Karpas-422 (cell line): ENCODE measurements at regions not wholly inside any gene's neighbourhood (a gene's known extent, or its start where the extent isn't known, plus 50 kb on each side); places are given as distances from the start of the nearest gene placed in this dataset.

Experiments
- DNase-seq: peaks from one replicate; pipeline ENCODE4 v3.0.0-alpha.2; 2015
- H2AFZ ChIP-seq: fragments of 200-600 bp; sonication (generic); 2 replicates; pipeline ENCODE4 v1.6.1; 2014; ENCODE audit warnings: antibody characterized with exemption, low read length, mixed read lengths
- H3K27ac ChIP-seq: fragments of 200-600 bp; sonication (generic); 2 replicates; pipeline ENCODE4 v1.5.1; 2014; ENCODE audit warnings: mild to moderate bottlenecking, low read length, moderate library complexity
- H3K27me3 ChIP-seq: fragments of 200-600 bp; sonication (generic); 2 replicates; pipeline ENCODE4 v1.6.1; 2014; ENCODE audit warnings: low read length, mixed read lengths
- H3K36me3 ChIP-seq: fragments of 200-600 bp; sonication (generic); 2 replicates; pipeline ENCODE4 v1.6.1; 2014; ENCODE audit warnings: low read length, mixed read lengths; ENCODE audit not compliant: insufficient read depth
- H3K4me1 ChIP-seq: fragments of 200-600 bp; sonication (generic); 2 replicates; pipeline ENCODE4 v1.6.1; 2014; ENCODE audit warnings: mild to moderate bottlenecking, low read length, mixed read lengths
- H3K4me2 ChIP-seq: fragments of 200-600 bp; sonication (generic); 2 replicates; pipeline ENCODE4 v1.6.1; 2014; ENCODE audit warnings: low read length, low read depth, mild to moderate bottlenecking; ENCODE audit not compliant: poor library complexity, severe bottlenecking
- H3K4me3 ChIP-seq: fragments of 200-600 bp; sonication (generic); 2 replicates; pipeline ENCODE4 v1.5.1; 2014; ENCODE audit warnings: mild to moderate bottlenecking, antibody characterized with exemption, low read length, mixed read lengths
- H3K79me2 ChIP-seq: fragments of 200-600 bp; sonication (generic); 2 replicates; pipeline ENCODE4 v1.6.1; 2014; ENCODE audit warnings: mild to moderate bottlenecking, low read length, mixed read lengths
- H3K9ac ChIP-seq: fragments of 200-600 bp; sonication (generic); 2 replicates; pipeline ENCODE4 v1.6.0; 2014; ENCODE audit warnings: low read length
- H3K9me2 ChIP-seq: fragments of 200-600 bp; sonication (generic), shearing (Covaris generic); replicated peaks from 2 replicates; pipeline ENCODE4 v1.6.0; 2014; ENCODE audit warnings: mild to moderate bottlenecking, low read length, moderate library complexity; ENCODE audit not compliant: insufficient read depth
- H3K9me3 ChIP-seq: fragments of 300-700, 200-600 bp; sonication (generic); 2 replicates; pipeline ENCODE4 v1.6.1; 2014; ENCODE audit warnings: low read length, mixed read lengths
- H4K20me1 ChIP-seq: fragments of 200-600 bp; sonication (generic); 2 replicates; pipeline ENCODE4 v1.6.1; 2014; ENCODE audit warnings: mild to moderate bottlenecking, antibody characterized with exemption, low read length, low read depth; ENCODE audit not compliant: insufficient read depth

- no peak overlapping the region for H3K4me2 ChIP-seq
- no peaks in the 10 kb centered on the region for H3K79me2 ChIP-seq
- no peaks in the 10 kb centered on the region for H4K20me1 ChIP-seq
- no peaks in the 10 kb centered on the region for H3K4me1 ChIP-seq
- H3K4me3 ChIP-seq: no peak overlapping the region
- DNase-seq: no peak
- no peaks in the 10 kb centered on the region for H3K9me3 ChIP-seq
- H3K9me2 ChIP-seq: no peaks in the 10 kb centered on the region
- no peaks in the 10 kb centered on the region for H3K36me3 ChIP-seq
- no peak overlapping the region for H3K9ac ChIP-seq
- H2AFZ ChIP-seq: no peak overlapping the region
- H3K27ac ChIP-seq: no peak overlapping the region
- H3K27me3 ChIP-seq: no peaks in the 10 kb centered on the region
Measured at GRCh38 chr4:189505380-189505779, 435.3 kb upstream of the FRG1 start.

GRCh38 chr4:189506080-189506479 is 434.6 kb upstream of the FRG1 start:
- DNase-seq: no peak
- Histone ChIP-seq H3K36me3 (no peaks in the 10 kb centered on the region), H3K9me2 (no peaks in the 10 kb centered on the region), H3K4me2 (no peak overlapping the region), H3K27me3 (no peaks in the 10 kb centered on the region), H4K20me1 (no peaks in the 10 kb centered on the region), H3K9me3 (no peaks in the 10 kb centered on the region), H3K79me2 (no peaks in the 10 kb centered on the region), H3K4me3 (no peak overlapping the region), H3K27ac (no peak overlapping the region), H3K9ac (no peak overlapping the region), H3K4me1 (no peaks in the 10 kb centered on the region), H2AFZ (no peak overlapping the region)

DNA sequence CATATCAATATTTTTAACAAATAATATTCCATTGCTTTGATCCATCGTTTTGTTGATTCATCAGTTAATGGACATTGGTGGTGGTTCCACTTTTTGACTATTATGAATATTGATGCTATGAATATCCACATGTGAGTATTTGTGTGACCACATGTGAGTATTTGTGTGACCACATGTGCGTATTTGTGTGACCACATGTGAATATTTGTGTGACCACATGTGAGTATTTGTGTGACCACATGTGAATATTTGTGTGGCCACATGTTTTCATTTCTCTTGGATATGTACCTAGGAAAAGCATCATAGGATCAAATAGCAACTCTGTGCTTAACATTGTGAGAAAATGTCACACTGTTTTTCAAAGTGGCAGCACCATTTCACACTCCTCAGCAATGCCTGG is 433.6 kb upstream of the FRG1 start:
- H3K4me1 ChIP-seq: no peaks in the 10 kb centered on the region
- no peaks in the 10 kb centered on the region for H3K9me3 ChIP-seq
- no peaks in the 10 kb centered on the region for H4K20me1 ChIP-seq
- no peaks in the 10 kb centered on the region for H3K79me2 ChIP-seq
- H3K4me2 ChIP-seq: no peak overlapping the region
- no peak overlapping the region for H3K27ac ChIP-seq
- H3K27me3 ChIP-seq: no peaks in the 10 kb centered on the region
- no peak overlapping the region for H3K4me3 ChIP-seq
- no peak overlapping the region for H3K9ac ChIP-seq
- no peak for DNase-seq
- H3K36me3 ChIP-seq: no peaks in the 10 kb centered on the region
- no peaks in the 10 kb centered on the region for H3K9me2 ChIP-seq
- no peak overlapping the region for H2AFZ ChIP-seq

- no peaks in the 10 kb centered on the region for H4K20me1 ChIP-seq
- no peak overlapping the region for H2AFZ ChIP-seq
- H3K79me2 ChIP-seq: no peaks in the 10 kb centered on the region
Measured at GRCh38 chr4:189510601-189511000, 430.1 kb upstream of the FRG1 start.

DNA sequence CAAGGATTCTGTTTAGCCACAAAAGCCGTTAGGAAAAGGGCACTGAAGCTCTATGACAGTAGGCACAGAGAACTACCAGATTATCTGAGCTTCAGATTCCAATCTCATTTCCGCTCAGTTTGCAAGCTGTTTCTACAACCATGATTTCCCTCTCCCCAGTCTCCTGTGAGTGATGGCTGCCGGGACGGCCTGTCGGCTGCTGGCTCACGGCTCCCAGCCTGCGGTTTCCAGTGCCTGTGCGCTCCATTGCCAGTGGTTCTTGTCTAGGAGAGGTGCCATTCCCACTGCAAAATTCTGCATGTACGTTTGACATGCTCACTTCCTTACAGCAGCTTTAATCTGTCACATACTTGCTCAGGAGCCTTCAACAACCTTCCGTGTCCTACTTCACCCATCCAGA is 429.1 kb upstream of the FRG1 start:
- no peak for DNase-seq

More at GRCh38 chr4:189510601-189511000, 430.1 kb upstream of the FRG1 start:
- DNase-seq: no peak
- Histone ChIP-seq H3K4me3 (no peak overlapping the region), H3K27me3 (no peaks in the 10 kb centered on the region), H3K9me3 (no peaks in the 10 kb centered on the region), H3K36me3 (no peaks in the 10 kb centered on the region), H3K27ac (no peak overlapping the region), H3K4me1 (no peaks in the 10 kb centered on the region), H3K9ac (no peak overlapping the region), H3K9me2 (no peaks in the 10 kb centered on the region), H3K4me2 (no peak overlapping the region)

DNA sequence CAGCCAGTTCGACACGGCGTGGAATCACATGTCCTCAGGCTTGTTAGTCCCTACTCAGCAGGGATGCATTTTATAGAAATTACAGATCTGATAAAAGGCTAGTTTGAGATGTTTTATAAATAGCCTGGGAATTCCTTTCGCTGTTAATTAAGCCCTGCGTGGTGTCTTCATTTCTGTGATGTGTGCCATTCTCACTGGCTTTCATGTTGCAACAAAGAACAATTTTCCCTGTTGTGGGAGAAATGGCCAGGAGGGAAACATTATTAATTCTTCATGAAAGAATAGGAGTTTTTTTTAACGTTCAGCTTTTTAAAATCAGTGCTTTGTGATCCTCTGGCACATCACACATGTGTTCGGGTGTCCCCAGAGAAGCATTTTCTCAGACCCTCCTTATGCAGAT is 427.3 kb upstream of the FRG1 start:
- Histone ChIP-seq H4K20me1 (no peaks in the 10 kb centered on the region), H3K9me2 (no peaks in the 10 kb centered on the region), H3K4me2 (no peak overlapping the region), H3K36me3 (no peaks in the 10 kb centered on the region), H3K9ac (no peak overlapping the region), H3K27ac (no peak overlapping the region), H3K27me3 (no peaks in the 10 kb centered on the region), H3K79me2 (no peaks in the 10 kb centered on the region), H2AFZ (no peak overlapping the region), H3K4me1 (no peaks in the 10 kb centered on the region), H3K4me3 (no peak overlapping the region), H3K9me3 (no peaks in the 10 kb centered on the region)
- no peak for DNase-seq

More for the DNA sequence above, 429.1 kb upstream of the FRG1 start:
- H4K20me1 ChIP-seq: no peaks in the 10 kb centered on the region
- no peaks in the 10 kb centered on the region for H3K9me2 ChIP-seq
- H3K27me3 ChIP-seq: no peaks in the 10 kb centered on the region
- H3K4me3 ChIP-seq: no peak overlapping the region
- H3K27ac ChIP-seq: no peak overlapping the region
- H3K9ac ChIP-seq: no peak overlapping the region
- H2AFZ ChIP-seq: no peak overlapping the region
- H3K4me1 ChIP-seq: no peaks in the 10 kb centered on the region
- no peaks in the 10 kb centered on the region for H3K36me3 ChIP-seq
- H3K9me3 ChIP-seq: no peaks in the 10 kb centered on the region
- no peaks in the 10 kb centered on the region for H3K79me2 ChIP-seq
- H3K4me2 ChIP-seq: no peak overlapping the region

- DNase-seq: no peak
- Histone ChIP-seq H3K4me2 (no peak overlapping the region), H3K27me3 (no peaks in the 10 kb centered on the region), H2AFZ (no peak overlapping the region), H3K27ac (no peak overlapping the region), H3K9me3 (no peaks in the 10 kb centered on the region), H3K4me1 (no peaks in the 10 kb centered on the region), H3K36me3 (no peaks in the 10 kb centered on the region), H3K9ac (no peak overlapping the region), H3K4me3 (no peak overlapping the region), H3K9me2 (no peaks in the 10 kb centered on the region), H4K20me1 (no peaks in the 10 kb centered on the region), H3K79me2 (no peaks in the 10 kb centered on the region)
Measured at GRCh38 chr4:189514209-189514608, 426.5 kb upstream of the FRG1 start.

GRCh38 chr4:189516902-189517301 is 423.8 kb upstream of the FRG1 start:
- DNase-seq: no peak
- Histone ChIP-seq H3K79me2 (no peaks in the 10 kb centered on the region), H2AFZ (no peak overlapping the region), H3K4me1 (no peaks in the 10 kb centered on the region), H3K9ac (no peak overlapping the region), H3K9me2 (no peaks in the 10 kb centered on the region), H3K27ac (no peak overlapping the region), H3K9me3 (no peaks in the 10 kb centered on the region), H4K20me1 (no peaks in the 10 kb centered on the region), H3K4me2 (no peak overlapping the region), H3K4me3 (no peak overlapping the region), H3K36me3 (no peaks in the 10 kb centered on the region), H3K27me3 (no peaks in the 10 kb centered on the region)

- H3K4me1 ChIP-seq: no peaks in the 10 kb centered on the region
- H3K79me2 ChIP-seq: no peaks in the 10 kb centered on the region
- no peak for DNase-seq
- no peak overlapping the region for H3K27ac ChIP-seq
- H3K9me3 ChIP-seq: no peaks in the 10 kb centered on the region
- H3K4me2 ChIP-seq: no peak overlapping the region
- H3K27me3 ChIP-seq: no peaks in the 10 kb centered on the region
- no peak overlapping the region for H2AFZ ChIP-seq
- H3K9ac ChIP-seq: no peak overlapping the region
- no peaks in the 10 kb centered on the region for H3K9me2 ChIP-seq
- no peak overlapping the region for H3K4me3 ChIP-seq
- no peaks in the 10 kb centered on the region for H3K36me3 ChIP-seq
- H4K20me1 ChIP-seq: no peaks in the 10 kb centered on the region
Measured at GRCh38 chr4:189519186-189519585, 421.5 kb upstream of the FRG1 start.
